ENCODE measurements at regions not wholly inside any gene's neighbourhood (a gene's known extent, or its start where the extent isn't known, plus 50 kb on each side); places are given as distances from the start of the nearest gene placed in this dataset.

DNA sequence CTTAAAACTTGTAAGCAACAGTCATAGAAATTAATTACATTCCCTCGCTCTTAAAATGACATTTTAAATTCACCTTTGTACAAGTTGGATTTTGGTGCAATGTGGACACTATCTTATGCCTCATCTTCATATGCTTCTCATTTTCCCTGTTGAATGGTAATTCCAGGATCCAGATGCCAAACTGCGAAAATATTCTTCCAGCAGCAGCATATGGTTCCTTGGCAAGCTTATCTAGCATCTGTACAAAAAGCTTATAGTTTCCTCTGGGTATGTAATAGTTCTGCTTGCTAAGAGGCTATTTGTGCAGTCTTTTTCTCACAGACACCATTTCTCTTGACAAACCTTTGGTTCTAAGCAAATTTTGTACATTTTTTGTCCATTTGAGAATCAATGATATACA, 2079.7 kb upstream of the AGA start:
- no peak for ATAC-seq (ENCODE audit: insufficient read depth, low read depth)
- Histone ChIP-seq H3K27me3 (ENCODE audit: insufficient read depth, low read length, poor library complexity) (no peaks in the 10 kb centered on the region), H3K9me3 (ENCODE audit: insufficient read depth, low read length, severe bottlenecking) (no peaks in the 10 kb centered on the region)

DNA sequence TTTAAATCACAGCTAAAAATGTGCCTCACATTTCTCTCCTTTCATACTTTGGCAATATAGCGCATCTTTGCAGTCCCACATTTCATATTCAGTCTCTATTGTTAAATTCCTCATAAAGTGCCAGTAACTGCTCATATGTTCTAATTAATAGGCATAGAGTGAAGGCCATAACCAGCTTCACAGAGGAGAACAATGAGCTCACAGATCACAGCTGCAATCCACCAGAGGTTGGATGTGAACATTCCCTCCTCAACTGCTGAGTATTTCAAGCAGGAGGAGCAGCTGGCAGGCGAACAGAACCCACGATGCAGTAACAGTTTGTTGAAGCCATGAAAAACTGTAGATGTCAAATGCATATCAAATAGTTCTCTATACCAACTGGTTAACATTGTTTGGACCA, 2088.7 kb upstream of the AGA start:
- no peak overlapping the region for H3K4me3 ChIP-seq (ENCODE audit: low read depth in 1 of 2, low read length in 2 of 2)
- no peak overlapping the region for H3K9ac ChIP-seq (ENCODE audit: low read depth, low read length)
- no peaks in the 10 kb centered on the region for H3K4me1 ChIP-seq (ENCODE audit: insufficient read depth, low read length)
- DNase-seq (peak; percentile 8), ATAC-seq (ENCODE audit: insufficient read depth, low read depth) (peak; percentile 48; the same call in 1 of the 3 replicates)
- H3K9me3 ChIP-seq (ENCODE audit: insufficient read depth, low read length, severe bottlenecking): no peaks in the 10 kb centered on the region
- H3K79me2 ChIP-seq (ENCODE audit: insufficient read depth, low read length): no peaks in the 10 kb centered on the region
- H3K4me2 ChIP-seq (ENCODE audit: insufficient read depth, low read length): no peak overlapping the region
- H3K27me3 ChIP-seq (ENCODE audit: insufficient read depth, low read length, poor library complexity): no peaks in the 10 kb centered on the region
- no peaks in the 10 kb centered on the region for H3K36me3 ChIP-seq (ENCODE audit: insufficient read depth, low read length)
- no peaks in the 10 kb centered on the region for H4K20me1 ChIP-seq (ENCODE audit: insufficient read depth, low read length)
- H2AFZ ChIP-seq (ENCODE audit: low read depth, low read length): no peak overlapping the region
- no peak overlapping the region for H3K27ac ChIP-seq (ENCODE audit: low read length)
- TF ChIP-seq, protein P1, sequence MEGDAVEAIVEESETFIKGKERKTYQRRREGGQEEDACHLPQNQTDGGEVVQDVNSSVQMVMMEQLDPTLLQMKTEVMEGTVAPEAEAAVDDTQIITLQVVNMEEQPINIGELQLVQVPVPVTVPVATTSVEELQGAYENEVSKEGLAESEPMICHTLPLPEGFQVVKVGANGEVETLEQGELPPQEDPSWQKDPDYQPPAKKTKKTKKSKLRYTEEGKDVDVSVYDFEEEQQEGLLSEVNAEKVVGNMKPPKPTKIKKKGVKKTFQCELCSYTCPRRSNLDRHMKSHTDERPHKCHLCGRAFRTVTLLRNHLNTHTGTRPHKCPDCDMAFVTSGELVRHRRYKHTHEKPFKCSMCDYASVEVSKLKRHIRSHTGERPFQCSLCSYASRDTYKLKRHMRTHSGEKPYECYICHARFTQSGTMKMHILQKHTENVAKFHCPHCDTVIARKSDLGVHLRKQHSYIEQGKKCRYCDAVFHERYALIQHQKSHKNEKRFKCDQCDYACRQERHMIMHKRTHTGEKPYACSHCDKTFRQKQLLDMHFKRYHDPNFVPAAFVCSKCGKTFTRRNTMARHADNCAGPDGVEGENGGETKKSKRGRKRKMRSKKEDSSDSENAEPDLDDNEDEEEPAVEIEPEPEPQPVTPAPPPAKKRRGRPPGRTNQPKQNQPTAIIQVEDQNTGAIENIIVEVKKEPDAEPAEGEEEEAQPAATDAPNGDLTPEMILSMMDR (IDR thresholded peaks at IDR 0.05; ENCODE audit: borderline replicate concordance, extremely low read depth, low read length, poor library complexity, severe bottlenecking): no peak
- no peak for TF ChIP-seq EZH2 (IDR thresholded peaks at IDR 0.05; ENCODE audit: borderline replicate concordance, low read depth, low read length, severe bottlenecking)

More for the DNA sequence above, 2079.7 kb upstream of the AGA start:
- Histone ChIP-seq H4K20me1 (ENCODE audit: insufficient read depth, low read length) (no peaks in the 10 kb centered on the region), H2AFZ (ENCODE audit: low read depth, low read length) (no peak overlapping the region), H3K27ac (ENCODE audit: low read length) (no peak overlapping the region), H3K9ac (ENCODE audit: low read depth, low read length) (no peak overlapping the region), H3K4me1 (ENCODE audit: insufficient read depth, low read length) (no peaks in the 10 kb centered on the region), H3K36me3 (ENCODE audit: insufficient read depth, low read length) (no peaks in the 10 kb centered on the region), H3K4me2 (ENCODE audit: insufficient read depth, low read length) (no peak overlapping the region), H3K79me2 (ENCODE audit: insufficient read depth, low read length) (no peaks in the 10 kb centered on the region), H3K4me3 (ENCODE audit: low read depth in 1 of 2, low read length in 2 of 2) (no peak overlapping the region)
- TF ChIP-seq EZH2 (IDR thresholded peaks at IDR 0.05; ENCODE audit: borderline replicate concordance, low read depth, low read length, severe bottlenecking): no peak
- TF ChIP-seq, protein P1 (IDR thresholded peaks at IDR 0.05; ENCODE audit: borderline replicate concordance, extremely low read depth, low read length, poor library complexity, severe bottlenecking): no peak
- DNase-seq: no peak

DNA sequence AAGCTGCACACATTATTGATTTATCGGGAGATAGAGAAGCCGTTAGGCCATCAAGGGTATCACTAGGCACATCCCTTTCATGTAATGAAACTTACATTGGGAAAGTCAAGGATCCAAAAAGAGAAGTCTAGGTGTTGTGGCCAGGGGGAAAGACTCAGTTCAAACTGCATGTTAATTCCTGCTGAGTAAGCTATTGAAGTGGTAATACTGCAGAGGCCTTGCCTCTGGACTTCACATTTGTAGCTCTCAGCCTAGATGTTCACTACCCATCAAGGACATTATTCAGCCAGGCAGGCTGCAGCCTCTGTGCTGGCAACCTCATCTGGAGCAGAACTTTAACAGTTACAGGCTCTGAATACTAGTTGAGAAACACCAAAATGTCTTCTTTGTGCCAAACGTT, 2094.5 kb upstream of the AGA start:
- no peaks in the 10 kb centered on the region for H4K20me1 ChIP-seq (ENCODE audit: insufficient read depth, low read length)
- ATAC-seq (ENCODE audit: insufficient read depth, low read depth): no peak
- H2AFZ ChIP-seq (ENCODE audit: low read depth, low read length): no peak overlapping the region
- no peaks in the 10 kb centered on the region for H3K4me1 ChIP-seq (ENCODE audit: insufficient read depth, low read length)
- H3K27me3 ChIP-seq (ENCODE audit: insufficient read depth, low read length, poor library complexity): no peaks in the 10 kb centered on the region
- H3K79me2 ChIP-seq (ENCODE audit: insufficient read depth, low read length): no peaks in the 10 kb centered on the region
- no peak overlapping the region for H3K27ac ChIP-seq (ENCODE audit: low read length)
- TF ChIP-seq, protein P1 (IDR thresholded peaks at IDR 0.05; ENCODE audit: borderline replicate concordance, extremely low read depth, low read length, poor library complexity, severe bottlenecking): no peak
- no peak for TF ChIP-seq EZH2 (IDR thresholded peaks at IDR 0.05; ENCODE audit: borderline replicate concordance, low read depth, low read length, severe bottlenecking)
- H3K4me2 ChIP-seq (ENCODE audit: insufficient read depth, low read length): no peak overlapping the region
- H3K9ac ChIP-seq (ENCODE audit: low read depth, low read length): no peak overlapping the region
- DNase-seq: no peak
- H3K4me3 ChIP-seq (ENCODE audit: low read depth in 1 of 2, low read length in 2 of 2): no peak overlapping the region
- no peaks in the 10 kb centered on the region for H3K36me3 ChIP-seq (ENCODE audit: insufficient read depth, low read length)
- no peaks in the 10 kb centered on the region for H3K9me3 ChIP-seq (ENCODE audit: insufficient read depth, low read length, severe bottlenecking)

GRCh38 chr4:179539641-179540040, 2097.4 kb upstream of the AGA start:
- H3K27ac ChIP-seq (ENCODE audit: low read length): no peak overlapping the region
- no peaks in the 10 kb centered on the region for H3K9me3 ChIP-seq (ENCODE audit: insufficient read depth, low read length, severe bottlenecking)
- no peaks in the 10 kb centered on the region for H3K36me3 ChIP-seq (ENCODE audit: insufficient read depth, low read length)
- no peak overlapping the region for H2AFZ ChIP-seq (ENCODE audit: low read depth, low read length)
- H3K27me3 ChIP-seq (ENCODE audit: insufficient read depth, low read length, poor library complexity): no peaks in the 10 kb centered on the region
- no peak overlapping the region for H3K4me2 ChIP-seq (ENCODE audit: insufficient read depth, low read length)
- H3K79me2 ChIP-seq (ENCODE audit: insufficient read depth, low read length): no peaks in the 10 kb centered on the region
- H3K4me1 ChIP-seq (ENCODE audit: insufficient read depth, low read length): no peaks in the 10 kb centered on the region
- no peak overlapping the region for H3K4me3 ChIP-seq (ENCODE audit: low read depth in 1 of 2, low read length in 2 of 2)
- H3K9ac ChIP-seq (ENCODE audit: low read depth, low read length): no peak overlapping the region
- DNase-seq (no peak), ATAC-seq (ENCODE audit: insufficient read depth, low read depth) (no peak)
- TF ChIP-seq, protein P1 (IDR thresholded peaks at IDR 0.05; ENCODE audit: borderline replicate concordance, extremely low read depth, low read length, poor library complexity, severe bottlenecking): no peak
- TF ChIP-seq EZH2 (IDR thresholded peaks at IDR 0.05; ENCODE audit: borderline replicate concordance, low read depth, low read length, severe bottlenecking): no peak
- no peaks in the 10 kb centered on the region for H4K20me1 ChIP-seq (ENCODE audit: insufficient read depth, low read length)
